K562 (cell line): ENCODE measurements at regions not wholly inside any gene's neighbourhood (a gene's known extent, or its start where the extent isn't known, plus 50 kb on each side); places are given as distances from the start of the nearest gene placed in this dataset.

ENCODE experiments used
- ATAC-seq: fragments of 200-7000 bp; cut with Tn5 transposase; 3 replicates; pipeline ENCODE4 v1.9.1; 2020; ENCODE audit warnings: moderate library complexity
- BruUV-seq: library from RNA; stranded (reverse); fragments of 400-500 nt; replicated peaks from 2 replicates; lab custom pipeline; 2021; lab: Mats Ljungman, UMichigan
- CTCF ChIA-PET: fragments of 300-600 bp; formaldehyde crosslinking; extraction: SDS; loops from one replicate; lab custom pipeline; 2021; ENCODE audit warnings: low intra/inter-chr PET ratio; lab: Yijun Ruan, JAX
- POLR2A ChIA-PET: fragments of 300-600, 350-650 bp; sonication (Branson Sonifier 250); formaldehyde crosslinking; extraction: SDS; loops from one replicate; lab custom pipeline; 2021; ENCODE audit warnings: antibody characterized with exemption, inconsistent platforms; lab: Yijun Ruan, JAX
- DNase-seq, 4 experiments: peaks; one replicate each; pipeline versions ENCODE4 v3.0.0 to v3.0.0-alpha.2; 2011 to 2018; ENCODE audit warnings: low spot score in 3 of 4, mixed read lengths in 3 of 4; ENCODE audit errors: extremely low read depth in 1 of 4
- FAIRE-seq: peaks from 2 replicates; lab custom pipeline; 2011; peaks lifted over from hg19 to GRCh38; lab: Jason Lieb, UNC
- H2AFZ ChIP-seq: 2 replicates; pipeline ENCODE4 v1.6.0; 2011; ENCODE audit warnings: low read depth, low read length, control low read depth, inconsistent platforms
- H3K27ac ChIP-seq: fragments of 200-600 bp; 3 replicates; pipeline ENCODE4 v1.8.0; 2011; ENCODE audit warnings: low read depth, mild to moderate bottlenecking, control low read depth, inconsistent platforms, low read length, moderate library complexity, mixed read lengths; ENCODE audit errors: extremely low read depth
- H3K27me3 ChIP-seq, 2 experiments: fragments of 300-600 bp in 1 of 2; 2 replicates in 1 of 2; 3 replicates in 1 of 2; pipeline versions ENCODE4 v1.6.0 to v1.8.0; 2011; ENCODE audit warnings: inconsistent platforms in 2 of 2, low read length in 2 of 2, mild to moderate bottlenecking in 1 of 2, mixed read lengths in 1 of 2, moderate library complexity in 1 of 2; ENCODE audit not compliant: control insufficient read depth in 2 of 2, insufficient read depth in 2 of 2
- H3K36me3 ChIP-seq: fragments of 300-600 bp; 3 replicates; pipeline ENCODE4 v1.8.0; 2011; ENCODE audit warnings: mild to moderate bottlenecking, low read length, inconsistent platforms; ENCODE audit not compliant: control insufficient read depth, insufficient read depth
- H3K4me1 ChIP-seq, 2 experiments: fragments of 200-600 bp in 1 of 2; replicated peaks in 1 of 2; 2 replicates in 1 of 2; 3 replicates in 1 of 2; pipeline versions ENCODE4 v1.5.1 to v1.8.0; 2011; ENCODE audit warnings: inconsistent platforms in 2 of 2, low read length in 2 of 2, mild to moderate bottlenecking in 1 of 2, mixed read lengths in 1 of 2, moderate library complexity in 1 of 2; ENCODE audit not compliant: control insufficient read depth in 2 of 2, insufficient read depth in 2 of 2
- H3K4me2 ChIP-seq: 2 replicates; pipeline ENCODE4 v1.6.1; 2011; ENCODE audit warnings: low read length, control low read depth, inconsistent platforms, mixed read lengths; ENCODE audit not compliant: insufficient read depth
- H3K4me3 ChIP-seq: fragments of 200-600 bp; sonication (generic), shearing (Covaris generic); 2 replicates; pipeline ENCODE4 v1.5.1; 2016; ENCODE audit warnings: control low read depth, inconsistent platforms
- H3K79me2 ChIP-seq: fragments of 200-600 bp; 3 replicates; pipeline ENCODE4 v1.8.0; 2011; ENCODE audit warnings: low read length, inconsistent platforms; ENCODE audit not compliant: control insufficient read depth, insufficient read depth
- H3K9ac ChIP-seq, 2 experiments: 2 replicates each; pipeline versions ENCODE4 v1.6.0 to v1.6.1; 2011; ENCODE audit warnings: low read depth in 2 of 2, low read length in 2 of 2, control low read depth in 1 of 2, inconsistent platforms in 1 of 2, mild to moderate bottlenecking in 1 of 2, mixed read lengths in 1 of 2; ENCODE audit not compliant: insufficient read depth in 1 of 2
- H3K9me1 ChIP-seq: one replicate; pipeline ENCODE4 v1.6.0; 2011; ENCODE audit warnings: inconsistent platforms, mild to moderate bottlenecking, low read length, moderate library complexity; ENCODE audit not compliant: control insufficient read depth, insufficient read depth
- H3K9me3 ChIP-seq: replicated peaks from 2 replicates; pipeline ENCODE4 v1.5.1; 2011; ENCODE audit warnings: low read depth, low read length, inconsistent platforms; ENCODE audit not compliant: control insufficient read depth, insufficient read depth
- H4K20me1 ChIP-seq: replicated peaks from 2 replicates; pipeline ENCODE4 v1.6.1; 2011; ENCODE audit warnings: low read length, inconsistent platforms, mixed read lengths; ENCODE audit not compliant: control insufficient read depth, insufficient read depth
- BRF2 ChIP-seq: IDR thresholded peaks from 3 replicates; pipeline ENCODE4 v1.6.1; 2011; ENCODE audit warnings: borderline replicate concordance, mild to moderate bottlenecking; ENCODE audit not compliant: insufficient read length, insufficient read depth
- COPS2 ChIP-seq: fragments of 450-650 bp; conservative IDR thresholded peaks from 2 replicates; pipeline ENCODE4 v1.6.1; 2016; ENCODE audit warnings: mild to moderate bottlenecking, moderate library complexity
- KDM1A ChIP-seq, 2 experiments: fragments of 450-650 bp; IDR thresholded peaks; 2 replicates each; pipeline ENCODE4 v1.6.1; 2016; ENCODE audit warnings: mild to moderate bottlenecking in 2 of 2
- POU5F1 ChIP-seq: fragments of 150-350 bp; IDR thresholded peaks from 2 replicates; pipeline ENCODE4 v1.6.1; 2014; ENCODE audit warnings: borderline replicate concordance, low read length, low read depth, mild to moderate bottlenecking; ENCODE audit not compliant: partially characterized antibody
- ZNF121 ChIP-seq: sonication (generic); formaldehyde crosslinking; conservative IDR thresholded peaks from 2 replicates; pipeline ENCODE4 v1.8.0; 2022; ENCODE audit warnings: missing genetic modification reagents
- WGBS: fragments of 100-300 bp; shearing (Covaris generic); methylation state at CpG from one replicate; pipeline ENCODE4 v1.1.6; 2016; ENCODE audit warnings: low coverage, mixed read lengths; ENCODE audit not compliant: insufficient coverage; ENCODE audit errors: missing lambda C conversion rate; 5-methylcytosine and 5-hydroxymethylcytosine counted together
- in situ Hi-C: fragments of 300-500 bp; cut with MboI; formaldehyde crosslinking; loops from 4 replicates; pipeline ENCODE4 v1.15.0; 2018; ENCODE audit warnings: inconsistent platforms, mixed read lengths
- intact Hi-C: fragments of 100-400 bp; cut with micrococcal nuclease; formaldehyde crosslinking; loops from 2 replicates; pipeline ENCODE4 v1.14.2; 2022

GRCh38 chr7:1361016-1361755 lies 98.1 kb downstream of the MICALL2 start:
- ATAC-seq (no peak), FAIRE-seq (no peak), DNase-seq (no peak)
- Histone ChIP-seq H4K20me1 (no peaks in the 10 kb centered on the region), H3K27me3 (peaks cover 10 to 53% of the 10 kb centered on the region in 2 experiments; a peak in 4 of 5 replicates), H3K9ac (no peak overlapping the region), H3K79me2 (no peaks in the 10 kb centered on the region), H3K9me1 (no peaks in the 10 kb centered on the region), H3K4me1 (peaks cover 0 to 8% of the 10 kb centered on the region in 2 experiments; a peak in 1 of 5 replicates), H3K4me3 (no peak overlapping the region), H3K36me3 (no peaks in the 10 kb centered on the region), H2AFZ (no peak overlapping the region), H3K27ac (no peak overlapping the region), H3K9me3 (no peaks in the 10 kb centered on the region; the same call in 1 of the 2 replicates), H3K4me2 (no peak overlapping the region)
- CTCF ChIA-PET, result no interaction called here
- in situ Hi-C loops, result no loop called here
- intact Hi-C loops, result loop anchor here (10.0 kb wide), 1 partner anchor 136 kb away; no protein-coding TSS in a partner anchor
- BruUV-seq, result no TSS peak
- TF ChIP-seq COPS2, result no peak
- TF ChIP-seq ZNF121 (CRISPR knock-in tag), result peak; percentile 41; the same call in 1 of the 2 replicates
- 5% methylated on average over 14 of the region's 14 CpGs for WGBS
- POLR2A ChIA-PET, result interaction anchor here (0.6 kb wide), 1 partner anchor 96 kb away, joined by 3 read pairs; no protein-coding TSS in a partner anchor

- Histone ChIP-seq H4K20me1 (no peaks in the 10 kb centered on the region), H3K4me1 (peaks cover 0 to 8% of the 10 kb centered on the region in 2 experiments; a peak in 1 of 5 replicates), H3K9me3 (no peaks in the 10 kb centered on the region; the same call in 1 of the 2 replicates), H3K36me3 (no peaks in the 10 kb centered on the region), H3K4me2 (no peak overlapping the region), H3K9ac (no peak overlapping the region), H3K4me3 (no peak overlapping the region), H3K79me2 (no peaks in the 10 kb centered on the region), H2AFZ (no peak overlapping the region), H3K27ac (no peak overlapping the region), H3K27me3 (peaks cover 14 to 54% of the 10 kb centered on the region in 2 experiments; a peak in 4 of 5 replicates), H3K9me1 (no peaks in the 10 kb centered on the region)
- no peak for ATAC-seq
- ChIA-PET CTCF (no interaction called here), POLR2A (no interaction called here)
- TF ChIP-seq BRF2 (no peak), KDM1A (IDR thresholded peaks at IDR 0.05) (peak in 1 of 2 experiments; percentile 36; a peak in 1 of 4 replicates), POU5F1 (no peak)
- 0% methylated on average over 10 of the region's 13 CpGs for WGBS
- BruUV-seq, result no TSS peak
- intact Hi-C loops, result loop anchor here (10.0 kb wide), 1 partner anchor 137 kb away; no protein-coding TSS in a partner anchor
- FAIRE-seq, result no peak
- DNase-seq, result no peak
- in situ Hi-C loops, result no loop called here
Observed at GRCh38 chr7:1361756-1362125, 97.5 kb downstream of the MICALL2 start.
